GM19035 (cell line): ENCODE measurements at regions not wholly inside any gene's neighbourhood (a gene's known extent, or its start where the extent isn't known, plus 50 kb on each side); places are given as distances from the start of the nearest gene placed in this dataset.
"Not testable (repeated sequence)": the region's sequence is repeated elsewhere in the genome, so short reads cannot be mapped to it uniquely, and the experiment has no call there.

Experiments
- ATAC-seq: cut with Tn5 transposase; IDR thresholded peaks from one replicate; pipeline ENCODE4 v1.9.1; 2021; ENCODE audit not compliant: unreplicated experiment

- no peak for ATAC-seq
These were observed 499.3 kb downstream of the IRS1 start for GRCh38 chr2:226300196-226300886.

GRCh38 chr2:226299771-226300170, 499.8 kb downstream of the IRS1 start:
- ATAC-seq = no peak

GRCh38 chr2:226295681-226296080, 503.9 kb downstream of the IRS1 start:
- ATAC-seq = no peak

- no peak for ATAC-seq
These were observed 504.5 kb downstream of the IRS1 start for GRCh38 chr2:226295123-226295522.

GRCh38 chr2:226291281-226291680, 508.3 kb downstream of the IRS1 start:
- ATAC-seq = not testable (repeated sequence)

- no peak for ATAC-seq
These were observed 512.7 kb downstream of the IRS1 start for GRCh38 chr2:226286916-226287315.

GRCh38 chr2:226283796-226284195, 515.8 kb downstream of the IRS1 start:
- no peak for ATAC-seq

- no peak for ATAC-seq
These were observed 517.5 kb downstream of the IRS1 start for GRCh38 chr2:226282151-226282550.

- ATAC-seq = not testable (repeated sequence)
These were observed 519.5 kb downstream of the IRS1 start for GRCh38 chr2:226280136-226280535.

GRCh38 chr2:226275215-226275614, 524.4 kb downstream of the IRS1 start:
- ATAC-seq = no peak

- no peak for ATAC-seq
These were observed 525.5 kb downstream of the IRS1 start for GRCh38 chr2:226274143-226274542.

- ATAC-seq = no peak
These were observed 526.2 kb downstream of the IRS1 start for GRCh38 chr2:226273440-226273839.

- no peak for ATAC-seq
These were observed 527.2 kb downstream of the IRS1 start for GRCh38 chr2:226272435-226272834.

- no peak for ATAC-seq
These were observed 529.1 kb downstream of the IRS1 start for GRCh38 chr2:226270285-226271058.

GRCh38 chr2:226267516-226268289, 531.9 kb downstream of the IRS1 start:
- no peak for ATAC-seq

GRCh38 chr2:226256709-226257376, 542.8 kb downstream of the IRS1 start:
- ATAC-seq = no peak

GRCh38 chr2:226256237-226256636, 543.4 kb downstream of the IRS1 start:
- ATAC-seq = no peak

- no peak for ATAC-seq
These were observed 548.0 kb downstream of the IRS1 start for GRCh38 chr2:226251661-226252060.

GRCh38 chr2:226247289-226248275, 552.0 kb downstream of the IRS1 start:
- ATAC-seq = no peak

GRCh38 chr2:226234187-226234586, 565.4 kb downstream of the IRS1 start:
- no peak for ATAC-seq
